ENCODE measurements at regions not wholly inside any gene's neighbourhood (a gene's known extent, or its start where the extent isn't known, plus 50 kb on each side); places are given as distances from the start of the nearest gene placed in this dataset.

DNA sequence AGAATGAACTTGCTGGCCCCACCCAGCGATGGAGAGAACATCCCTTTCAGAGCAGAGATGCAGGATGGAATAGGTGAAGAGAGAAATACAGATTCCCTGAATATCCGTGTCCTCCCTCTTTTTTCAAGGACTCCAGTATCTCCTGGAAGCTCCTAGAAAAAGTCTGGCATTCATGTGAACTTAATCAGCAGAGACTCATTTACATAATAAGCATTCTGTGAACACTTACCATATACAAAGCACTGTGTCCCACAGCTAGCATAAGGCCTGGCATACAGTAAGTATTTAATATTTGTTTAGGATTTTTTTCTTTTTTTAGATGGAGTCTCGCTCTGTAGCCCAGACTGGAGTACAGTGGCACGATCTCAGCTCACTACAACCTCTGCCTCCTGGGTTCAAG is 208.5 kb upstream of the RPL38 start:
- Mint-ChIP-seq H3K4me3 (ENCODE audit: unreplicated experiment) (no peak overlapping the region), H3K36me3 (ENCODE audit: unreplicated experiment) (no peaks in the 10 kb centered on the region), H3K27ac (ENCODE audit: unreplicated experiment) (no peak overlapping the region), H3K9me3 (ENCODE audit: unreplicated experiment) (peaks cover 1% of the 10 kb centered on the region), H3K4me1 (ENCODE audit: low read depth, unreplicated experiment) (no peaks in the 10 kb centered on the region), H3K27me3 (ENCODE audit: unreplicated experiment) (peaks cover 2% of the 10 kb centered on the region)
- DNase-seq = no peak
- TF ChIP-seq, protein P1, sequence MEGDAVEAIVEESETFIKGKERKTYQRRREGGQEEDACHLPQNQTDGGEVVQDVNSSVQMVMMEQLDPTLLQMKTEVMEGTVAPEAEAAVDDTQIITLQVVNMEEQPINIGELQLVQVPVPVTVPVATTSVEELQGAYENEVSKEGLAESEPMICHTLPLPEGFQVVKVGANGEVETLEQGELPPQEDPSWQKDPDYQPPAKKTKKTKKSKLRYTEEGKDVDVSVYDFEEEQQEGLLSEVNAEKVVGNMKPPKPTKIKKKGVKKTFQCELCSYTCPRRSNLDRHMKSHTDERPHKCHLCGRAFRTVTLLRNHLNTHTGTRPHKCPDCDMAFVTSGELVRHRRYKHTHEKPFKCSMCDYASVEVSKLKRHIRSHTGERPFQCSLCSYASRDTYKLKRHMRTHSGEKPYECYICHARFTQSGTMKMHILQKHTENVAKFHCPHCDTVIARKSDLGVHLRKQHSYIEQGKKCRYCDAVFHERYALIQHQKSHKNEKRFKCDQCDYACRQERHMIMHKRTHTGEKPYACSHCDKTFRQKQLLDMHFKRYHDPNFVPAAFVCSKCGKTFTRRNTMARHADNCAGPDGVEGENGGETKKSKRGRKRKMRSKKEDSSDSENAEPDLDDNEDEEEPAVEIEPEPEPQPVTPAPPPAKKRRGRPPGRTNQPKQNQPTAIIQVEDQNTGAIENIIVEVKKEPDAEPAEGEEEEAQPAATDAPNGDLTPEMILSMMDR (IDR thresholded peaks at IDR 0.05; ENCODE audit: partially characterized antibody, unreplicated experiment) = no peak

DNA sequence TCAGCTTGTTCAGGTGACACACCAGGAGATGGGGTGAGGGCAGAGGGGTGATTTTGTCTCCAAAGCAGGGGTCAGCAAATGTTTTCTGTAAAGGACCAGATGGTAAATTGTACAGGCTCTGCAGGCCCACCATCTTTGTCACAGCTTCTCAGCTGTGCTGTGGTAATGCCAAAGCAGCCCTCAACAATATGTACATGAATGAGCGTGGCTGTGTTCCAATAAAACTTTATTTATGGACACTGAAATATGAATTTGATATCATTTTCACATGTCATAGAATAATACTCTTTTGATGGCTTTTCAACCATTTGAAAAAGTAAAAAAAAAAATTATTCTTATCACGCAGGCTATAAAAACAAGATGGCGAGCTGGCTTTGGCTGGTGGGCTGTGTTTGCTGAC is 206.4 kb upstream of the RPL38 start:
- no peaks in the 10 kb centered on the region for H3K36me3 Mint-ChIP-seq (ENCODE audit: unreplicated experiment)

DNA sequence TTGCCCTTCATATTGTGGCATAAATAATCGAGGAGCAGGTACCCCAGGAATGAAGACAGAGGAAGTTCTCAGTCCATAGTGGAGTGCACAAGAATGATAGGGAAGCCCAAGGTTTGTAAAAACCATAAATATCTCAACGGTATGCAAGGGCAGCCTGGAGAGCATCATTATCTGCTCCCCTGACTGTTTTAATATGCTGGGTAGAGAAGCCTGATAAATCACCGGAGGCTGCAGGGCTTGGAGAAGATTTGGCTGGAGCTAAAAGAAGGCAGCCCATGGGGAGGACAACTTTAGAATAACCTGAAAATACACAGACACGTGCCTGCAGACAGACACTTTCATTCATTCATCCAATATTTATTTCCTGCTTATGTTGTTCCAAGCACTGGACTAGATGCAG is 205.2 kb upstream of the RPL38 start:
- no peaks in the 10 kb centered on the region for H3K36me3 Mint-ChIP-seq (ENCODE audit: unreplicated experiment)
- no peak overlapping the region for H3K4me3 Mint-ChIP-seq (ENCODE audit: unreplicated experiment)
- H3K27me3 Mint-ChIP-seq (ENCODE audit: unreplicated experiment) = peaks cover 3% of the 10 kb centered on the region
- DNase-seq = no peak
- TF ChIP-seq, protein P1 (IDR thresholded peaks at IDR 0.05; ENCODE audit: partially characterized antibody, unreplicated experiment) = no peak
- no peak overlapping the region for H3K27ac Mint-ChIP-seq (ENCODE audit: unreplicated experiment)
- no peaks in the 10 kb centered on the region for H3K9me3 Mint-ChIP-seq (ENCODE audit: unreplicated experiment)
- H3K4me1 Mint-ChIP-seq (ENCODE audit: low read depth, unreplicated experiment) = no peaks in the 10 kb centered on the region

More for the DNA sequence above, 206.4 kb upstream of the RPL38 start:
- H3K4me1 Mint-ChIP-seq (ENCODE audit: low read depth, unreplicated experiment) = no peaks in the 10 kb centered on the region
- peaks cover 2% of the 10 kb centered on the region for H3K27me3 Mint-ChIP-seq (ENCODE audit: unreplicated experiment)
- DNase-seq = no peak
- no peak overlapping the region for H3K27ac Mint-ChIP-seq (ENCODE audit: unreplicated experiment)
- peaks cover 1% of the 10 kb centered on the region for H3K9me3 Mint-ChIP-seq (ENCODE audit: unreplicated experiment)
- TF ChIP-seq, protein P1 (IDR thresholded peaks at IDR 0.05; ENCODE audit: partially characterized antibody, unreplicated experiment) = no peak
- no peak overlapping the region for H3K4me3 Mint-ChIP-seq (ENCODE audit: unreplicated experiment)

DNA sequence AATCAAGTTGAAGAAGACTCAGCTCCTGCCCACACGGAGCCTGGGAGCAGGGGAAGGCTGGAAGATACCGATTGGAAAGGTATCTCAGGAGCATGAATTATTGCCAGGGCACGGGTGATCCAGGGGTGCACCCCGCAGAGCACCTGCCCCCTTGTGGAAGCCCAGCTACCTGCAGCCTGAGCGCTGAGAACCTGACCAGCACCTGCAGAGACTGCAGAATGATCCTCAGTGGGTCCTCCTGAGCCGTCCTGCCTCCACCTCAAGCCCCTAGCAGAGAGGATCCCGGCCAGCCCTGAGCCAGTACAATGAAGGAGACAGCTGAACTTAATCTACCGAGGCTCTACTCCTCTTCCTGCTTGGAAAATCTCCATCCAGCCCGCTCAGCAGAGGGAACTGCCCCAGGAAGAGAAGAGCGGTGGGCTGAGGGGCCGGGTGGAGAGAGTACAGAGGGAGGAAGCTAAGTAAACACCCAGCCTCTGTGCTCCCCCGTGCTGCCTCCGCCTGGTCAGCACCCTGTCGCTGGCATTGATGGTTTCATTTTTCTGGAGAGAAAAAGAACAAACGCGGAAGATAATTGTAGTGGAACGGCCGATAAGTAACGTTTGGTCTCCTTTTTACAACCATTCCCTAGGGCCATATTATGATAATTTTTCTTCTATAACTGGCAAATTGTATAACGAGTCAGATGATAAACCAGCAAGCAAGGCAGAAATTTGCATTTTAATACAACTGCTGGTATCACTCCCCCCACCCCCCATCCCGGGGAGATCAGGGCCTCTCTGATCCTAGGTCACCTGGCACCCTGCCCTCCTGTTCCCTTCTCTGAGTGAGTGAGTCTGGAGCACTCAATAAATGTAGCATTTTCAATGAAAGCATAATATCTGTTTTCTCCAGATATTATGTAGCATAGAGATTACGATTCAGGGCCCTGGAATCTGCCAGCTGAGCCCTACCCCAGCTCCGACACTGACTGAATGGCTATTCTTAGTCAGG is 204.5 kb upstream of the RPL38 start:
- Mint-ChIP-seq H3K9me3 (ENCODE audit: unreplicated experiment) (peaks cover 1% of the 10 kb centered on the region), H3K4me1 (ENCODE audit: low read depth, unreplicated experiment) (no peaks in the 10 kb centered on the region), H3K36me3 (ENCODE audit: unreplicated experiment) (no peaks in the 10 kb centered on the region), H3K4me3 (ENCODE audit: unreplicated experiment) (no peak overlapping the region), H3K27ac (ENCODE audit: unreplicated experiment) (no peak overlapping the region), H3K27me3 (ENCODE audit: unreplicated experiment) (peaks cover 5% of the 10 kb centered on the region)
- TF ChIP-seq, protein P1 (IDR thresholded peaks at IDR 0.05; ENCODE audit: partially characterized antibody, unreplicated experiment) = peak; percentile 85
- peak; percentile 80 for DNase-seq

DNA sequence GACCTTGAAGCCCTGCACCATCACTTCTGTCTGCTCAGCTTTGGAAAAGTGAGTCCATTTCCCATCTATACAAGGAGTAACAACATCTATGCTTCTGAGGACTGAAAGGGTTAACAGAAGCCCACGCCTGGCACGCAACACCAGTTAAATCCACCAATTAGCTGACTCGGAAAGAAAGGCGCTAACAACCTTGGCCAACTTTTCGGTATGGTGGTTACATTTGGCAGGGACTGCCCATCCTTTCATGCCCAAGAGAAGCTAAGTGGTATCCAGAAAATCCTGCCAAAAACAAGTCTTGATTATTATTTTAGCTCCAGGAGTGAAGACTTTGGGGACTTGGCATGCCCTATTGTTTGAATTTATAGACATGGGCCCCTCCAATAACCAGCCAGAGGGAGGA is 202.3 kb upstream of the RPL38 start:
- H3K4me1 Mint-ChIP-seq (ENCODE audit: low read depth, unreplicated experiment) = peaks cover 7% of the 10 kb centered on the region
- no peak overlapping the region for H3K27ac Mint-ChIP-seq (ENCODE audit: unreplicated experiment)
- H3K27me3 Mint-ChIP-seq (ENCODE audit: unreplicated experiment) = peaks cover 6% of the 10 kb centered on the region
- no peak overlapping the region for H3K4me3 Mint-ChIP-seq (ENCODE audit: unreplicated experiment)
- H3K36me3 Mint-ChIP-seq (ENCODE audit: unreplicated experiment) = no peaks in the 10 kb centered on the region
- TF ChIP-seq, protein P1 (IDR thresholded peaks at IDR 0.05; ENCODE audit: partially characterized antibody, unreplicated experiment) = no peak
- H3K9me3 Mint-ChIP-seq (ENCODE audit: unreplicated experiment) = peaks cover 3% of the 10 kb centered on the region
- no peak for DNase-seq

Measured in glutamatergic neuron (in vitro differentiated cells).